Uterus (tissue), 2 donors: ENCODE measurements at regions not wholly inside any gene's neighbourhood (a gene's known extent, or its start where the extent isn't known, plus 50 kb on each side); places are given as distances from the start of the nearest gene placed in this dataset.

ENCODE experiments used
- POLR2A ChIP-seq, 2 donors: fragments of 450-650 bp; IDR thresholded peaks; one replicate each; pipeline ENCODE4 v1.6.1; 2016; ENCODE audit warnings: antibody characterized with exemption in 2 of 2, mild to moderate bottlenecking in 1 of 2, moderate library complexity in 1 of 2
- TF ChIP-seq, protein P1 (sequence below), 4 experiments: fragments of 200-600 bp in 2 of 4; fragments of 450-650 bp in 2 of 4; sonication (generic) in 2 of 4; IDR thresholded peaks; one replicate each; pipeline ENCODE4 v1.5.1; 2016 to 2019; ENCODE audit warnings: antibody characterized with exemption in 4 of 4, mild to moderate bottlenecking in 2 of 4, moderate library complexity in 1 of 4

DNA sequence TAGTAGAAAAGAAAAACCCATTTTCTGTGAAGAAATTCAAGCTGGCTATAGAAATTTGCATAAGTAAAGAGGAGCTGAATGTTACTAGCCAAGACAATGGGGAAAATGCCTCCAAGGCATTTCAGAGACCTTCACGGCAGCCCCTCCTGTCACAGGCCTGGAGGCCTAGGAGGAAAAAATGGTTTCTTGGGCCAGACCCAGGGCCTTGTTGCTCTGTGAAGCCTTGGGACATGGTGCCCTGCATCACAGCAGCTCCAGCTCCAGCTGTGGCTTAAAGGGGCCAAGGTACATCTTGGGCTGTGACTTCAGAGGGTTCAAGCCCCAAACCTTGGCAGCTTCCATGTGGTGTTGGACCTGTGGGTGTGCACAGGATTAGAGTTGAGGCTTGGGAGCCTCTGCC, 130.0 kb upstream of the DMRTA1 start:
- TF ChIP-seq, protein P1, sequence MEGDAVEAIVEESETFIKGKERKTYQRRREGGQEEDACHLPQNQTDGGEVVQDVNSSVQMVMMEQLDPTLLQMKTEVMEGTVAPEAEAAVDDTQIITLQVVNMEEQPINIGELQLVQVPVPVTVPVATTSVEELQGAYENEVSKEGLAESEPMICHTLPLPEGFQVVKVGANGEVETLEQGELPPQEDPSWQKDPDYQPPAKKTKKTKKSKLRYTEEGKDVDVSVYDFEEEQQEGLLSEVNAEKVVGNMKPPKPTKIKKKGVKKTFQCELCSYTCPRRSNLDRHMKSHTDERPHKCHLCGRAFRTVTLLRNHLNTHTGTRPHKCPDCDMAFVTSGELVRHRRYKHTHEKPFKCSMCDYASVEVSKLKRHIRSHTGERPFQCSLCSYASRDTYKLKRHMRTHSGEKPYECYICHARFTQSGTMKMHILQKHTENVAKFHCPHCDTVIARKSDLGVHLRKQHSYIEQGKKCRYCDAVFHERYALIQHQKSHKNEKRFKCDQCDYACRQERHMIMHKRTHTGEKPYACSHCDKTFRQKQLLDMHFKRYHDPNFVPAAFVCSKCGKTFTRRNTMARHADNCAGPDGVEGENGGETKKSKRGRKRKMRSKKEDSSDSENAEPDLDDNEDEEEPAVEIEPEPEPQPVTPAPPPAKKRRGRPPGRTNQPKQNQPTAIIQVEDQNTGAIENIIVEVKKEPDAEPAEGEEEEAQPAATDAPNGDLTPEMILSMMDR (IDR thresholded peaks at IDR 0.05): no peak
- TF ChIP-seq POLR2A (IDR thresholded peaks at IDR 0.05): no peak
